NB4 (cell line): ENCODE measurements at regions not wholly inside any gene's neighbourhood (a gene's known extent, or its start where the extent isn't known, plus 50 kb on each side); places are given as distances from the start of the nearest gene placed in this dataset.

Experiments used
- MYC ChIP-seq: IDR thresholded peaks from 2 replicates; pipeline ENCODE4 v1.6.1; 2011; ENCODE audit warnings: low read depth, low read length
- POLR2A ChIP-seq: IDR thresholded peaks from 2 replicates; pipeline ENCODE4 v1.6.1; 2011; ENCODE audit warnings: mild to moderate bottlenecking; ENCODE audit not compliant: insufficient read length; ENCODE audit errors: extremely low read depth
- TF ChIP-seq, protein P1 (sequence below): IDR thresholded peaks from one replicate; pipeline ENCODE4 v1.5.1; 2012; ENCODE audit warnings: low read depth, low read length
- TF ChIP-seq, protein P2 (sequence below): IDR thresholded peaks from 2 replicates; pipeline ENCODE4 v1.6.1; 2011; ENCODE audit warnings: low read depth, low read length

DNA sequence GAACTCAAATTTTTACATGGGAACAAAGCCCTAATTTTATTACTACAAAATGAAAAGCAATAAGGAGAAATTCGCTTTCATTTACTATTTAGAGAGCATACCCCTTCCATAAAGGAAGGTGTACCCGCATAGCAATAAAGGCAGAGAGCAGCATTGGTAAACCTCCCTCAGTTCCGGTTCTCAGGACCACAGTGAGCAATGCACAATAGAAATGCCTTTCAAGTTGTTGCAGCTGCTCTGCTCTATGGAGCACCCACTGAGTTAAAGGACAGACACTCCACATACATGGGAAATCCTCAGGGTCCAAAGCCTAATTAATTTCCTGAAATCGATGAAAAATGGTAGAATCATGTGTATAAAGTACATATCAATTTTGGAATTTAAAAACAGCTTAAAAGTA is 89.9 kb upstream of the MPDZ start:
- TF ChIP-seq, protein P1, sequence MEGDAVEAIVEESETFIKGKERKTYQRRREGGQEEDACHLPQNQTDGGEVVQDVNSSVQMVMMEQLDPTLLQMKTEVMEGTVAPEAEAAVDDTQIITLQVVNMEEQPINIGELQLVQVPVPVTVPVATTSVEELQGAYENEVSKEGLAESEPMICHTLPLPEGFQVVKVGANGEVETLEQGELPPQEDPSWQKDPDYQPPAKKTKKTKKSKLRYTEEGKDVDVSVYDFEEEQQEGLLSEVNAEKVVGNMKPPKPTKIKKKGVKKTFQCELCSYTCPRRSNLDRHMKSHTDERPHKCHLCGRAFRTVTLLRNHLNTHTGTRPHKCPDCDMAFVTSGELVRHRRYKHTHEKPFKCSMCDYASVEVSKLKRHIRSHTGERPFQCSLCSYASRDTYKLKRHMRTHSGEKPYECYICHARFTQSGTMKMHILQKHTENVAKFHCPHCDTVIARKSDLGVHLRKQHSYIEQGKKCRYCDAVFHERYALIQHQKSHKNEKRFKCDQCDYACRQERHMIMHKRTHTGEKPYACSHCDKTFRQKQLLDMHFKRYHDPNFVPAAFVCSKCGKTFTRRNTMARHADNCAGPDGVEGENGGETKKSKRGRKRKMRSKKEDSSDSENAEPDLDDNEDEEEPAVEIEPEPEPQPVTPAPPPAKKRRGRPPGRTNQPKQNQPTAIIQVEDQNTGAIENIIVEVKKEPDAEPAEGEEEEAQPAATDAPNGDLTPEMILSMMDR: no peak
- TF ChIP-seq POLR2A (no peak), MYC (no peak)
- TF ChIP-seq, protein P2, sequence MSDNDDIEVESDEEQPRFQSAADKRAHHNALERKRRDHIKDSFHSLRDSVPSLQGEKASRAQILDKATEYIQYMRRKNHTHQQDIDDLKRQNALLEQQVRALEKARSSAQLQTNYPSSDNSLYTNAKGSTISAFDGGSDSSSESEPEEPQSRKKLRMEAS: no peak
